HG03064 (cell line): ENCODE measurements at regions not wholly inside any gene's neighbourhood (a gene's known extent, or its start where the extent isn't known, plus 50 kb on each side); places are given as distances from the start of the nearest gene placed in this dataset.

ENCODE experiments used
- ATAC-seq: cut with Tn5 transposase; IDR thresholded peaks from one replicate; pipeline ENCODE4 v1.9.1; 2021; ENCODE audit warnings: low read depth; ENCODE audit not compliant: unreplicated experiment

- ATAC-seq = no peak
Observed at GRCh38 chr1:238674316-238674715, 712.1 kb upstream of the CHRM3 start.

DNA sequence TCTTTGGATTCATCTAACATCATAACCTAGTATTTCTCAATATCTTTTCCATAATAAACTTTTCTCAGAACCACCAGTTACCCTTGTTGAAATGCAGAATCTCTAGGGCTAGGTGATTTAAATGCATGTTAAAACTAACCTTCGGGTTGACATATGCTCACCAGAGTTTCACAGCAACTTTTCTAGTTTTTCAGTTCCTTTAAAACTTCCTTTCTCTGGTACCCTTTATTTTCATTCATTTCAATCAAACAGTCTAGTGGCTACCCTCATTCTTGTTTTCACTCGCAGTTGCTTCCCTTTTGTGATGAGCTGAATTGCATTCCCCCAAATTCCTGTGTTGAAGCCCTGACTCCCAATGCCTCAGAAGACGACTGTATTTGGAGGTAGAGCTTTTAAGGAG is 712.8 kb upstream of the CHRM3 start:
- no peak for ATAC-seq

- ATAC-seq = no peak
Observed at GRCh38 chr1:238672806-238673205, 713.6 kb upstream of the CHRM3 start.

GRCh38 chr1:238672262-238672661 is 714.1 kb upstream of the CHRM3 start:
- ATAC-seq = no peak

DNA sequence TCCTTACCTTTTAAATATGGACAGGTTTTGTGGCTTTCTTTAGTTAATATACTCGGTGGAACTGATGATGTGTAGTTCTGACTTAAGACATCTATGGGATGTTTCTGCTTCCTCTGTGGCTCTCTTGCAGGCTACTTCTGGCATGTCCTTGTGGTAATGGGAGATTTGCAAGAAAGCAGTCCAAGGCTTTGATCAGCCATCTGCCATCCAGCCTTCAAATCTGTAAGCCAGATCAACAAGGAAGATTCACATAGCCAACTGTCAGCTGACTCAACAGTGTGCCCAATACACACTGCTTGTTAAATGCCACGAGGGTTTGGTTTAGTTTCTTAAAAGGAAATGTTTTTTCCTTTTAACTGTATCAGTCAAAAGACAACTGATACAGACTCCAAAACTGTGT is 722.2 kb upstream of the CHRM3 start:
- no peak for ATAC-seq

GRCh38 chr1:238660849-238661248 is 725.5 kb upstream of the CHRM3 start:
- no peak for ATAC-seq

GRCh38 chr1:238658763-238659162 is 727.6 kb upstream of the CHRM3 start:
- no peak for ATAC-seq

- ATAC-seq = no peak
Observed at GRCh38 chr1:238653693-238654321, 732.6 kb upstream of the CHRM3 start.

GRCh38 chr1:238652346-238652968 is 733.9 kb upstream of the CHRM3 start:
- no peak for ATAC-seq

GRCh38 chr1:238649200-238649599 is 737.2 kb upstream of the CHRM3 start:
- no peak for ATAC-seq

GRCh38 chr1:238648751-238649150 is 737.6 kb upstream of the CHRM3 start:
- ATAC-seq = no peak

DNA sequence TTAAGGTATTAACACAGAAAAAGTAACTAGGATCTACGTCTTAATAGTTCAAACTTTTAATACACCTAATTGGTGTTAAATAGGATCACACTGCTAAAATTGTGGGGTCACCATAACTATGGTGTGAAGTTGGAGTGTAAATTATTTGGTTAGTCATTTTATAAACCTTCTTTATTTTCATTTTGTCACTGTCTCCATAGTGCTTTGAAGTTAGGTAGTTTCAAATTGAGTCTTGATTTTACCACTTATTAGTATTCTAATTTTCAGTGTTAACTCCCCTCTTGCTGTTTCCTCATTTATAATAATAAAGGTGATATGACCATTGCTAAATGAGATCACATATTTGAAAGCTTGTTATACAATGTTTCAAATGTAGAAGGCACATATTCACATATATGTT is 738.1 kb upstream of the CHRM3 start:
- ATAC-seq = no peak

DNA sequence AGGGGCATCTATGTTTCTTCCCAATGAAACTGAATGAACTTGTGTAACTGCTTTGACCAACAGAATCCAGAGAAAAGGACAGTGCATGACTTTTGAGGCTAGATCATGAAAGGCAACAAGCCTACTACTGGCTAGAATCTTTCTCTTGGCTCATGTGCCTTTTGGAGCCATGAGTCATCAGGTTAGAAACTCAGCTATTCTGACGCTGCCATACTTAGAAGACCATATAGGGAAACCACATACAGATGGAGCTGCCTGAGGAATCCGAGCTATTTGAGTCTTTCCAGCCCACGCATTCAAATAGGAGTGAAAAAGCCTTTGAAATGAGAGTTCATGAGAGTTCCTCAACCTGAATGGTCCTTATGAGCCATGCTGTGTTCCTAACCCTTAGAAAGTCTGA is 738.5 kb upstream of the CHRM3 start:
- ATAC-seq = no peak

DNA sequence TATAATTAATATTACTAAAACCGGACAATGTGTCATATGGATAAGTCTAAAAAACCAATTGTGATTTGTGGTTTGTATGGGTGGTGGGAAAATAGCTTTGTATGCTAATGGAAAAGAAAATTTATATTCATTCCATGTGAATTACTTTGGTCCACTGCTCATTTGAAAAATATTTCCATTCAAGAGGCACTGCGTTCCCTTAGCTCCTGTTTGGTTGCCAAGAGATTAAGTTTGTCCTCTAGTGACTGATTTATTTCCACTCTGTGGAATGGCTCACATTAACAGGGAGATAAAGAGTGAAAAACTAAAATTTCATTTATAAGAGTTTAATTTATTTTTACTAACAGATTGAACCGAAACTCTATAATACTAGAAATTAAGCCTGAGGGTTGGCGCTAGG is 744.1 kb upstream of the CHRM3 start:
- ATAC-seq = no peak

DNA sequence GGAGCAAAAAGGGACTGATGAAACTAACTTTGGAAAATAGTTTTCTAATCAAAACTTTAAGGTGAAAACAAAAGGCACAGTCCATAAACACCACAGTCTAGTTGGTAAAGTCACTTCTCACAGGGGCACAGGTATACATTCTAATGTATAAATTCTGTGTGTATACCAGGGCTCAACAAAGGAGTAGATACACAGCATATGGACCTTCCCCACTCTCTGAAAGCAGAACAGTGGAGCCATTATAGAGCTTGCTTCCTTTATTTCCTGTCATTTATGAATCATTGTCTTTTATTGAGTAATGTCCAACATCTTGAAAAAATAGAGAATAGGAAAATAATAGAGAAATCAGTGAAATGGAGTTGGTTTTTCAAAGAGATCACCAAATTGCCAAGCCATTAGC is 746.5 kb upstream of the CHRM3 start:
- no peak for ATAC-seq

- ATAC-seq = no peak
Observed at GRCh38 chr1:238628110-238628509, 737.4 kb upstream of the ZP4 start.

- no peak for ATAC-seq
Observed at GRCh38 chr1:238624776-238625175, 734.1 kb upstream of the ZP4 start.

- no peak for ATAC-seq
Observed at GRCh38 chr1:238621405-238621804, 730.7 kb upstream of the ZP4 start.

DNA sequence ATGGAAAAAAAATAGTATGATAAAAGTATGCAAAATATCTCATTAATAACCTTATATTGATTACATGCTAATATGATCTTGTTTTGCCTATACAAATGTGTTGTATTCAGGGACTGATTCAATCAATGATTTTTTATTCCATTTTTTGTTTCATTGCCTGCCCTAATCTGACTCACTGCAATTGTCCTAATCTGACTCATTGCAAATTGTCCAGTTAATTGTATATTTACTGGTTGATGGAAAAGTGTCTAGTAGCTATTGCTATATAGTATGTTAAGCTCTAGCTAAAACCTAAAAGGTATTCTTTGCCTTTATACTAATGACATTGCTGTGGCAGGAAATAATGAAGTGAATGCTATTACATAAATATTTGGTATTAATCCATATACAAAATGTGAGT is 728.9 kb upstream of the ZP4 start:
- no peak for ATAC-seq

- no peak for ATAC-seq
Observed at GRCh38 chr1:238611406-238611805, 720.7 kb upstream of the ZP4 start.

GRCh38 chr1:238608144-238608543 is 717.4 kb upstream of the ZP4 start:
- no peak for ATAC-seq

DNA sequence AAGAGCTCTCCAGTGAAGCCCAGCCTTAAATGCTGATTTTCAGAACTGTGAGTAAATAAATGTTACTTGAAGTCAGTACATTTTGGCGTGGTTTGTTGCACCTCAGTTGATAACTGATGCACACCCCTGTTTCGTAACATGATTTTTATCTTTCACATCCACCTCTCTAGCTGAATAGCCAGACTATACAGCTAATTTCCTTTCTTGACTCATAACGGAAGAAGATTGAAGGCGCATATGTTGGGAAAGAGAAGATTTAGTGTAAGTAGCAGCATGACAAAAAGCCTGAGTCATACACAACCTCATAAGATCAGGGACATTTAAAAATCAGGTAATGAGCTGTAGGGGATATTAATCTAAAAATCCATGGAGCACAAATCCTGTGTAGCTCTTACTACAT is 716.2 kb upstream of the ZP4 start:
- no peak for ATAC-seq

- no peak for ATAC-seq
Observed at GRCh38 chr1:238606457-238606856, 715.7 kb upstream of the ZP4 start.
